ENCODE measurements at regions not wholly inside any gene's neighbourhood (a gene's known extent, or its start where the extent isn't known, plus 50 kb on each side); places are given as distances from the start of the nearest gene placed in this dataset.

DNA sequence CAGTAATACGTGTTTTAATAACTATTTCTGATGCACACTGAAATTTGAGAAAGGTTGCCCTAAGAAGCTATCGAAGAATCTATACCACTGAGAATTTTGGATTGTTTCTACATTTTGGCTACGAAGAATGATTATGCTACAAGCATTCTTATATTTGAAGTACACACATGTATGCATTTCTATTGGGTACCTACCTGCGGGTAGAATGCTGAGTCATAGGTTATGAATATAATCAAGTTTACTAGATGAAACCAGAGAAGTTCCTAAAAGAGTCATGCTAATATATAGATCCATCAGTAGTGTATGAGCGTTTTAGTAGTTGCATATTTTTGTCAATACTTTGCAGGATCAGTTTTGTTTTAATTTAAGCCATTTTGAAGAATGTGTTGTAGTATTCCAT, 62.0 kb upstream of the PCDH20 start (continued):
- no peak for TF ChIP-seq EZH2 (IDR thresholded peaks at IDR 0.05; ENCODE audit: low read depth, unreplicated experiment)
- TF ChIP-seq REST (IDR thresholded peaks at IDR 0.05; ENCODE audit: unreplicated experiment) = no peak
- no peak for TF ChIP-seq POLR2AphosphoS5 (IDR thresholded peaks at IDR 0.05; ENCODE audit: low read depth)
- no peak for TF ChIP-seq ZNF114 (CRISPR knock-in tag; IDR thresholded peaks at IDR 0.05)
- no peak for TF ChIP-seq STAT1 (IDR thresholded peaks at IDR 0.05; ENCODE audit: unreplicated experiment)

DNA sequence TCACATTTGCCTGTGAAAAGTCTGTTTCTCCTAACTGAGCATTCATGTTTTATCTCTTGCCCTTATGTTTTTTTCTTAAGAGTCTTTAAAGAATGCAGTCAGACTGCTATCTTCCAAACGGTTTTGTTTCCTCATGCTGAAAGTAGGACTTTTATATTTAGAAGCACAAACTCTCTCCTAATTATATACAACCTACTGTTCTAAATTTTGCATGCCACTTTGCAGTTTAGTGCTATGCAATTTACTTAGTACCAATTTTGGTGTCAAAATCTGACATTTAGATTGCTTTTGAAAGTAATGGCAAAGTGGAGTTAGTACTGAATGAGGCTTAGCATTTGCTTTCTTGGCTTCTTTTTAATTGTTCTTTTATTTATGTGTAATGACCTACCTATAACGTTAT, 55.1 kb upstream of the PCDH20 start:
- no peak for DNase-seq (ENCODE audit: low spot score)
- Histone ChIP-seq H3K27ac (ENCODE audit: low read depth) (no peak overlapping the region), H3K79me2 (replicated peaks; ENCODE audit: insufficient read depth) (no peaks in the 10 kb centered on the region), H3K4me2 (no peak overlapping the region), H3K9me2 (ENCODE audit: insufficient read depth) (no peaks in the 10 kb centered on the region), H2AFZ (no peak overlapping the region), H3F3A (replicated peaks; ENCODE audit: low read depth) (no peaks in the 10 kb centered on the region), H3K36me3 (ENCODE audit: insufficient read depth) (no peaks in the 10 kb centered on the region), H4K20me1 (replicated peaks; ENCODE audit: insufficient read depth) (no peaks in the 10 kb centered on the region), H3K4me1 (ENCODE audit: insufficient read depth) (no peaks in the 10 kb centered on the region), H3K27me3 (ENCODE audit: insufficient read depth) (no peaks in the 10 kb centered on the region), H3K4me3 (no peak overlapping the region)
- no peaks in the 10 kb centered on the region for H3K4me1 Mint-ChIP-seq
- H3K36me3 Mint-ChIP-seq (ENCODE audit: low read depth) = no peaks in the 10 kb centered on the region
- no peaks in the 10 kb centered on the region for H3K27me3 Mint-ChIP-seq (ENCODE audit: insufficient read depth, low read depth, poor library complexity)
- no peak overlapping the region for H3K27ac Mint-ChIP-seq
- H3K9me3 Mint-ChIP-seq = no peaks in the 10 kb centered on the region
- no peak for ATAC-seq
- H3K4me3 Mint-ChIP-seq = no peak overlapping the region
- TF ChIP-seq EZH2 (IDR thresholded peaks at IDR 0.05; ENCODE audit: low read depth, unreplicated experiment) (no peak), POLR2AphosphoS5 (IDR thresholded peaks at IDR 0.05; ENCODE audit: low read depth) (no peak), ZNF114 (CRISPR knock-in tag; IDR thresholded peaks at IDR 0.05) (no peak), EZH2phosphoT487 (IDR thresholded peaks at IDR 0.05; ENCODE audit: unreplicated experiment) (no peak), JUNB (IDR thresholded peaks at IDR 0.05; ENCODE audit: unreplicated experiment) (no peak), ZNF331 (CRISPR knock-in tag; IDR thresholded peaks at IDR 0.05; ENCODE audit: low read depth) (no peak), NANOG (IDR thresholded peaks at IDR 0.05; ENCODE audit: borderline replicate concordance) (no peak), STAT1 (IDR thresholded peaks at IDR 0.05; ENCODE audit: unreplicated experiment) (no peak), ETS1 (IDR thresholded peaks at IDR 0.05) (no peak)
- TF ChIP-seq, protein P1, sequence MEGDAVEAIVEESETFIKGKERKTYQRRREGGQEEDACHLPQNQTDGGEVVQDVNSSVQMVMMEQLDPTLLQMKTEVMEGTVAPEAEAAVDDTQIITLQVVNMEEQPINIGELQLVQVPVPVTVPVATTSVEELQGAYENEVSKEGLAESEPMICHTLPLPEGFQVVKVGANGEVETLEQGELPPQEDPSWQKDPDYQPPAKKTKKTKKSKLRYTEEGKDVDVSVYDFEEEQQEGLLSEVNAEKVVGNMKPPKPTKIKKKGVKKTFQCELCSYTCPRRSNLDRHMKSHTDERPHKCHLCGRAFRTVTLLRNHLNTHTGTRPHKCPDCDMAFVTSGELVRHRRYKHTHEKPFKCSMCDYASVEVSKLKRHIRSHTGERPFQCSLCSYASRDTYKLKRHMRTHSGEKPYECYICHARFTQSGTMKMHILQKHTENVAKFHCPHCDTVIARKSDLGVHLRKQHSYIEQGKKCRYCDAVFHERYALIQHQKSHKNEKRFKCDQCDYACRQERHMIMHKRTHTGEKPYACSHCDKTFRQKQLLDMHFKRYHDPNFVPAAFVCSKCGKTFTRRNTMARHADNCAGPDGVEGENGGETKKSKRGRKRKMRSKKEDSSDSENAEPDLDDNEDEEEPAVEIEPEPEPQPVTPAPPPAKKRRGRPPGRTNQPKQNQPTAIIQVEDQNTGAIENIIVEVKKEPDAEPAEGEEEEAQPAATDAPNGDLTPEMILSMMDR (conservative IDR thresholded peaks at IDR 0.05; ENCODE audit: low read depth in 2 of 2) = no peak
- TF ChIP-seq, protein P2, sequence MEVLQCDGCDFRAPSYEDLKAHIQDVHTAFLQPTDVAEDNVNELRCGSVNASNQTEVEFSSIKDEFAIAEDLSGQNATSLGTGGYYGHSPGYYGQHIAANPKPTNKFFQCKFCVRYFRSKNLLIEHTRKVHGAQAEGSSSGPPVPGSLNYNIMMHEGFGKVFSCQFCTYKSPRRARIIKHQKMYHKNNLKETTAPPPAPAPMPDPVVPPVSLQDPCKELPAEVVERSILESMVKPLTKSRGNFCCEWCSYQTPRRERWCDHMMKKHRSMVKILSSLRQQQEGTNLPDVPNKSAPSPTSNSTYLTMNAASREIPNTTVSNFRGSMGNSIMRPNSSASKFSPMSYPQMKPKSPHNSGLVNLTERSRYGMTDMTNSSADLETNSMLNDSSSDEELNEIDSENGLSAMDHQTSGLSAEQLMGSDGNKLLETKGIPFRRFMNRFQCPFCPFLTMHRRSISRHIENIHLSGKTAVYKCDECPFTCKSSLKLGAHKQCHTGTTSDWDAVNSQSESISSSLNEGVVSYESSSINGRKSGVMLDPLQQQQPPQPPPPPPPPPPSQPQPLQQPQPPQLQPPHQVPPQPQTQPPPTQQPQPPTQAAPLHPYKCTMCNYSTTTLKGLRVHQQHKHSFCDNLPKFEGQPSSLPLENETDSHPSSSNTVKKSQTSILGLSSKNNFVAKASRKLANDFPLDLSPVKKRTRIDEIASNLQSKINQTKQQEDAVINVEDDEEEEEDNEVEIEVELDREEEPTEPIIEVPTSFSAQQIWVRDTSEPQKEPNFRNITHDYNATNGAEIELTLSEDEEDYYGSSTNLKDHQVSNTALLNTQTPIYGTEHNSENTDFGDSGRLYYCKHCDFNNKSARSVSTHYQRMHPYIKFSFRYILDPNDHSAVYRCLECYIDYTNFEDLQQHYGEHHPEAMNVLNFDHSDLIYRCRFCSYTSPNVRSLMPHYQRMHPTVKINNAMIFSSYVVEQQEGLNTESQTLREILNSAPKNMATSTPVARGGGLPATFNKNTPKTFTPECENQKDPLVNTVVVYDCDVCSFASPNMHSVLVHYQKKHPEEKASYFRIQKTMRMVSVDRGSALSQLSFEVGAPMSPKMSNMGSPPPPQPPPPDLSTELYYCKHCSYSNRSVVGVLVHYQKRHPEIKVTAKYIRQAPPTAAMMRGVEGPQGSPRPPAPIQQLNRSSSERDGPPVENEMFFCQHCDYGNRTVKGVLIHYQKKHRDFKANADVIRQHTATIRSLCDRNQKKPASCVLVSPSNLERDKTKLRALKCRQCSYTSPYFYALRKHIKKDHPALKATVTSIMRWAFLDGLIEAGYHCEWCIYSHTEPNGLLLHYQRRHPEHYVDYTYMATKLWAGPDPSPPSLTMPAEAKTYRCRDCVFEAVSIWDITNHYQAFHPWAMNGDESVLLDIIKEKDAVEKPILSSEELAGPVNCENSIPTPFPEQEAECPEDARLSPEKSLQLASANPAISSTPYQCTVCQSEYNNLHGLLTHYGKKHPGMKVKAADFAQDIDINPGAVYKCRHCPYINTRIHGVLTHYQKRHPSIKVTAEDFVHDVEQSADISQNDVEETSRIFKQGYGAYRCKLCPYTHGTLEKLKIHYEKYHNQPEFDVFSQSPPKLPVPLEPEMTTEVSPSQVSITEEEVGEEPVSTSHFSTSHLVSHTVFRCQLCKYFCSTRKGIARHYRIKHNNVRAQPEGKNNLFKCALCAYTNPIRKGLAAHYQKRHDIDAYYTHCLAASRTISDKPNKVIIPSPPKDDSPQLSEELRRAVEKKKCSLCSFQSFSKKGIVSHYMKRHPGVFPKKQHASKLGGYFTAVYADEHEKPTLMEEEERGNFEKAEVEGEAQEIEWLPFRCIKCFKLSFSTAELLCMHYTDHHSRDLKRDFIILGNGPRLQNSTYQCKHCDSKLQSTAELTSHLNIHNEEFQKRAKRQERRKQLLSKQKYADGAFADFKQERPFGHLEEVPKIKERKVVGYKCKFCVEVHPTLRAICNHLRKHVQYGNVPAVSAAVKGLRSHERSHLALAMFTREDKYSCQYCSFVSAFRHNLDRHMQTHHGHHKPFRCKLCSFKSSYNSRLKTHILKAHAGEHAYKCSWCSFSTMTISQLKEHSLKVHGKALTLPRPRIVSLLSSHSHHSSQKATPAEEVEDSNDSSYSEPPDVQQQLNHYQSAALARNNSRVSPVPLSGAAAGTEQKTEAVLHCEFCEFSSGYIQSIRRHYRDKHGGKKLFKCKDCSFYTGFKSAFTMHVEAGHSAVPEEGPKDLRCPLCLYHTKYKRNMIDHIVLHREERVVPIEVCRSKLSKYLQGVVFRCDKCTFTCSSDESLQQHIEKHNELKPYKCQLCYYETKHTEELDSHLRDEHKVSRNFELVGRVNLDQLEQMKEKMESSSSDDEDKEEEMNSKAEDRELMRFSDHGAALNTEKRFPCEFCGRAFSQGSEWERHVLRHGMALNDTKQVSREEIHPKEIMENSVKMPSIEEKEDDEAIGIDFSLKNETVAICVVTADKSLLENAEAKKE (CRISPR knock-in tag; IDR thresholded peaks at IDR 0.05) = no peak

All from GM23338 (cell line).